ENCODE measurements at regions not wholly inside any gene's neighbourhood (a gene's known extent, or its start where the extent isn't known, plus 50 kb on each side); places are given as distances from the start of the nearest gene placed in this dataset.

- DNase-seq, result no peak
Measured at GRCh38 chr1:48051466-48052126, 54.4 kb upstream of the TRABD2B start.

GRCh38 chr1:48049823-48050535 lies 52.8 kb upstream of the TRABD2B start:
- no peak for DNase-seq

DNA sequence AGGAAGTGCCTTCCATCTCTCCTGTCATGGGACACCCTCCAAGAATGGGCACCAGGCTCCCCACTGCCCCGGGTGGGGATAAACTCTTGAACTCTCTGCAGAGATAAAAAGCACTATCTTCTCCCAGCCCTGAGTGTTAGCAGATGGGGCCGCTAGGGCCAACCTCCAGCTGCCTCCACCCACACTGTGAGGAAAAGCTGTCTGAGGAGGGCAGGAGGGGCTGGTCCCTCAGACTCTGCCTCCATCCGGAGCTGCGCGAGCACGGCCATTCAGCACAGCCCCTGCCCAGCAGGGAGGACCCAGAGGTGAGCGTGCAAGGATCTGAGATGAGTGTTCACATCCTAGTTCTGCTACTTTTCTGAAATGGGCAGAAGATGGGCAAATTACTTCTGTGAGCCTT lies 51.8 kb upstream of the TRABD2B start:
- no peak for DNase-seq

DNA sequence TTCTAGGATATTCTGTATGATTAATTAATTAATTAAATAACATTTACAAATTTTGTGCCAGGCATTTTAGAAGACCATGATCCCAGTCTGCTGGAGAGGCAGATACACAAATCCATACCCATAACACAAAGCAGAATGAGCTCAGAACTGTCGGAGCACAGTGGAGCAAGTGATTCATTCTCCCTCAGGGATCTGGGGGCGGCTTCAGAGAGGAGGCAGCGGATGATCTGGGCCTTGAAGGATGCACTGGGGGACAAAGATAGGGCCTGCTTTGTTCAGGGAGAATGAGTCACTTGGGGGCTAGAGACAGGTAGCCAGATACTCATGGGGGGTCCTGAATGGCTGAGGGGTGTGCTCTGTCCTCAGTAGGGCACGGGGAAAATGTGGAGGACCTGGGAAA lies 50.9 kb upstream of the TRABD2B start:
- DNase-seq, result no peak

DNA sequence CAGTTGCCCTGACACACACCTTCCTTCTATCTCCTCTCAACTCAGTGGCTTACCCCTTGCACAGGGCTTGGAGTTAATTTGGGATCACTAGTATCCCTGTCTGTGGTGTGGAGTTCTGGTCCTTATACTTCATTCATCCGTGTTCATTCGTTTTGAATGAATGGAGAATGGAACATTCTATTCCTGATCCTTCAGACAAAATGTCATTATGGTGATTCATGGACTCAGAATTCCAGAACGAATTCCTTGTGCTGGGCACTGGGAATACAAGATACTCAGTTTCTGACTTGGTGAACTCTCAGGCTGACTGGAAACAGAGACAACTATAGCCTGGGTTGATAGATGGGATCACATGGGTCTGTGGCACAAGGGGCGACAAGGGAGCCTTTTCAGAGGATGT lies 49.9 kb upstream of the TRABD2B start:
- DNase-seq, result no peak

Measured in stimulated activated CD4-positive, alpha-beta T cell treated with anti-CD3 and anti-CD28 coated beads, Interleukin-12 subunit alpha, Interleukin-12 subunit beta, amount 100 ng/mL, for 4 hours (primary cell).